ENCODE measurements at regions not wholly inside any gene's neighbourhood (a gene's known extent, or its start where the extent isn't known, plus 50 kb on each side); places are given as distances from the start of the nearest gene placed in this dataset.
"Not testable (repeated sequence)": the region's sequence is repeated elsewhere in the genome, so short reads cannot be mapped to it uniquely, and the experiment has no call there.

GRCh38 chr3:15887261-15887660 is 89.5 kb upstream of the ANKRD28 start:
- H3K9me3 Mint-ChIP-seq = peaks cover 17% of the 10 kb centered on the region
- no peaks in the 10 kb centered on the region for H3K27me3 Mint-ChIP-seq
- H3K4me3 Mint-ChIP-seq = no peak overlapping the region
- H3K4me1 Mint-ChIP-seq (ENCODE audit: low read depth) = no peaks in the 10 kb centered on the region
- intact Hi-C loops (cut with micrococcal nuclease) = no loop called here
- no peaks in the 10 kb centered on the region for H3K36me3 Mint-ChIP-seq (ENCODE audit: low read depth)
- H3K27ac Mint-ChIP-seq = no peak overlapping the region

GRCh38 chr3:15889936-15890335 is 92.2 kb upstream of the ANKRD28 start:
- intact Hi-C loops (cut with micrococcal nuclease) = no loop called here
- Mint-ChIP-seq H3K4me1 (ENCODE audit: low read depth) (no peaks in the 10 kb centered on the region), H3K36me3 (ENCODE audit: low read depth) (no peaks in the 10 kb centered on the region), H3K27me3 (no peaks in the 10 kb centered on the region), H3K9me3 (peaks cover 17% of the 10 kb centered on the region), H3K4me3 (no peak overlapping the region), H3K27ac (no peak overlapping the region)

- no peak overlapping the region for H3K27ac Mint-ChIP-seq
- no peaks in the 10 kb centered on the region for H3K36me3 Mint-ChIP-seq (ENCODE audit: low read depth)
- no peak overlapping the region for H3K4me3 Mint-ChIP-seq
- intact Hi-C loops (cut with micrococcal nuclease) = no loop called here
- H3K27me3 Mint-ChIP-seq = no peaks in the 10 kb centered on the region
- H3K4me1 Mint-ChIP-seq (ENCODE audit: low read depth) = no peaks in the 10 kb centered on the region
- no peaks in the 10 kb centered on the region for H3K9me3 Mint-ChIP-seq
Observed at GRCh38 chr3:15892311-15893227, 94.8 kb upstream of the ANKRD28 start.

- Mint-ChIP-seq H3K4me1 (ENCODE audit: low read depth) (no peaks in the 10 kb centered on the region), H3K4me3 (no peak overlapping the region), H3K36me3 (ENCODE audit: low read depth) (no peaks in the 10 kb centered on the region), H3K9me3 (no peaks in the 10 kb centered on the region), H3K27ac (no peak overlapping the region), H3K27me3 (no peaks in the 10 kb centered on the region)
- intact Hi-C loops (cut with micrococcal nuclease) = no loop called here
Observed at GRCh38 chr3:15894382-15894781, 96.6 kb upstream of the ANKRD28 start.

GRCh38 chr3:15896500-15896899 is 98.7 kb upstream of the ANKRD28 start:
- no peaks in the 10 kb centered on the region for H3K36me3 Mint-ChIP-seq (ENCODE audit: low read depth)
- no peaks in the 10 kb centered on the region for H3K27me3 Mint-ChIP-seq
- H3K27ac Mint-ChIP-seq = no peak overlapping the region
- H3K4me1 Mint-ChIP-seq (ENCODE audit: low read depth) = no peaks in the 10 kb centered on the region
- H3K9me3 Mint-ChIP-seq = no peaks in the 10 kb centered on the region
- no peak overlapping the region for H3K4me3 Mint-ChIP-seq
- intact Hi-C loops (cut with micrococcal nuclease) = no loop called here

GRCh38 chr3:15899388-15899787 is 101.6 kb upstream of the ANKRD28 start:
- Mint-ChIP-seq H3K4me3 (no peak overlapping the region), H3K27me3 (no peaks in the 10 kb centered on the region), H3K9me3 (no peaks in the 10 kb centered on the region), H3K4me1 (ENCODE audit: low read depth) (no peaks in the 10 kb centered on the region), H3K27ac (no peak overlapping the region), H3K36me3 (ENCODE audit: low read depth) (no peaks in the 10 kb centered on the region)
- intact Hi-C loops (cut with micrococcal nuclease) = no loop called here

- H3K9me3 Mint-ChIP-seq = no peaks in the 10 kb centered on the region
- intact Hi-C loops (cut with micrococcal nuclease) = no loop called here
- H3K4me1 Mint-ChIP-seq (ENCODE audit: low read depth) = no peaks in the 10 kb centered on the region
- no peak overlapping the region for H3K4me3 Mint-ChIP-seq
- no peaks in the 10 kb centered on the region for H3K27me3 Mint-ChIP-seq
- H3K27ac Mint-ChIP-seq = no peak overlapping the region
- no peaks in the 10 kb centered on the region for H3K36me3 Mint-ChIP-seq (ENCODE audit: low read depth)
Observed at GRCh38 chr3:15903164-15903563, 105.4 kb upstream of the ANKRD28 start.

GRCh38 chr3:15903759-15904720 is 106.3 kb upstream of the ANKRD28 start:
- Mint-ChIP-seq H3K36me3 (ENCODE audit: low read depth) (no peaks in the 10 kb centered on the region), H3K27me3 (no peaks in the 10 kb centered on the region), H3K27ac (no peak overlapping the region), H3K4me1 (ENCODE audit: low read depth) (no peaks in the 10 kb centered on the region), H3K9me3 (no peaks in the 10 kb centered on the region), H3K4me3 (no peak overlapping the region)
- intact Hi-C loops (cut with micrococcal nuclease) = no loop called here

- H3K9me3 Mint-ChIP-seq = peaks cover 6% of the 10 kb centered on the region
Observed at GRCh38 chr3:15905041-15905440, 107.3 kb upstream of the ANKRD28 start.

GRCh38 chr3:15907403-15907802 is 109.6 kb upstream of the ANKRD28 start:
- intact Hi-C loops (cut with micrococcal nuclease); H3K27me3 Mint-ChIP-seq; H3K27ac Mint-ChIP-seq; H3K4me1 Mint-ChIP-seq (ENCODE audit: low read depth); H3K4me3 Mint-ChIP-seq; H3K36me3 Mint-ChIP-seq (ENCODE audit: low read depth): not testable (repeated sequence)
- peaks cover 17% of the 10 kb centered on the region for H3K9me3 Mint-ChIP-seq

More at GRCh38 chr3:15905041-15905440, 107.3 kb upstream of the ANKRD28 start:
- Mint-ChIP-seq H3K27me3 (no peaks in the 10 kb centered on the region), H3K36me3 (ENCODE audit: low read depth) (no peaks in the 10 kb centered on the region), H3K4me1 (ENCODE audit: low read depth) (no peaks in the 10 kb centered on the region), H3K27ac (no peak overlapping the region), H3K4me3 (no peak overlapping the region)
- intact Hi-C loops (cut with micrococcal nuclease) = no loop called here

- Mint-ChIP-seq H3K36me3 (ENCODE audit: low read depth) (no peaks in the 10 kb centered on the region), H3K27ac (no peak overlapping the region), H3K27me3 (no peaks in the 10 kb centered on the region), H3K4me3 (no peak overlapping the region), H3K4me1 (ENCODE audit: low read depth) (no peaks in the 10 kb centered on the region), H3K9me3 (peaks cover 4% of the 10 kb centered on the region)
- intact Hi-C loops (cut with micrococcal nuclease) = no loop called here
Observed at GRCh38 chr3:15918988-15919387, 121.2 kb upstream of the ANKRD28 start.

GRCh38 chr3:15919971-15920370 is 122.2 kb upstream of the ANKRD28 start:
- Mint-ChIP-seq H3K4me1 (ENCODE audit: low read depth) (no peaks in the 10 kb centered on the region), H3K9me3 (no peaks in the 10 kb centered on the region), H3K27me3 (no peaks in the 10 kb centered on the region), H3K4me3 (no peak overlapping the region), H3K36me3 (ENCODE audit: low read depth) (no peaks in the 10 kb centered on the region), H3K27ac (no peak overlapping the region)
- intact Hi-C loops (cut with micrococcal nuclease) = no loop called here

- Mint-ChIP-seq H3K4me3 (no peak overlapping the region), H3K27me3 (peaks cover 2% of the 10 kb centered on the region), H3K4me1 (ENCODE audit: low read depth) (no peaks in the 10 kb centered on the region), H3K9me3 (no peaks in the 10 kb centered on the region), H3K36me3 (ENCODE audit: low read depth) (no peaks in the 10 kb centered on the region), H3K27ac (no peak overlapping the region)
- intact Hi-C loops (cut with micrococcal nuclease) = no loop called here
Observed at GRCh38 chr3:15923640-15924405, 126.0 kb upstream of the ANKRD28 start.
